ENCODE measurements at regions not wholly inside any gene's neighbourhood (a gene's known extent, or its start where the extent isn't known, plus 50 kb on each side); places are given as distances from the start of the nearest gene placed in this dataset.
A peak's percentile ranks its signal among the peaks of the same experiment; 100 is the strongest.

DNA sequence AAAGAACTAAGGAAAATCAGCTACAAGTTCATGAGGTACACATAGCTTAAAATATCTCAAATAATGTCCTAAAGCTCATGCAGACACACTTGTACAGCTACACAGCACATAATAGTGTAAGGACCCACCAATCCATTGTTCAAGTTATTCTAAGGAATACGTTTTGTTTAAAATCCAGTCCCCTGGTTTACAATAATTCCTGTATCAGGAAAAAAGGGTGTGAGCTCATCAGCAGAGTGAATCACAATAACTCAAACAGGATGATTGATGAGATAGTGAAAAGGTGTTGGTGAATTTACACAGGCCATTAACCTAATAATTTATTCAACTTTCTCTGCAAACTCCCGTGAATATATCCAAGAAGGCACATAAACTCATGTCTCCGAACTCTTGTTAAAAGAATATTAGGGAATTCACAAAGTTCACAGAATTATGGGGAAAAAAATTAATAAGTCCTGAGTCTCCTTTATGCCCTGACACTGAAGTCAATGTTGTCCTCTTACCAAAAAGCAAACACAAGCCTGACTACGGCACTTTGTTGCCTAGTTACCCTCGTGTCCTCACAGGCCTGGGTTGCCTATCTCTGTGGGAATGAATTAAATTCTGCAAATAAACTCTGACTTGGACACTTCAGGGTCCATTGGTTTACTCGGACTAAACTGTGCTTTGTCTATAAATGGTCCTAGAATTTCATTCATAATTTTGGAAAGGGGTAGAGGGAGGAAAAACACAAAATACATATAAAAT, 142.8 kb upstream of the PDE4D start:
- Mint-ChIP-seq H3K27ac (ENCODE audit: unreplicated experiment) (no peak overlapping the region), H3K4me1 (ENCODE audit: low read depth, unreplicated experiment) (peaks cover 7% of the 10 kb centered on the region), H3K4me3 (ENCODE audit: unreplicated experiment) (no peak overlapping the region), H3K9me3 (ENCODE audit: unreplicated experiment) (no peaks in the 10 kb centered on the region), H3K36me3 (ENCODE audit: low read depth, unreplicated experiment) (no peaks in the 10 kb centered on the region), H3K27me3 (ENCODE audit: low read depth, unreplicated experiment) (no peaks in the 10 kb centered on the region)
- H3K4me1 ChIP-seq (ENCODE audit: insufficient read depth, low read length), result no peaks in the 10 kb centered on the region
- TF ChIP-seq, protein P1, sequence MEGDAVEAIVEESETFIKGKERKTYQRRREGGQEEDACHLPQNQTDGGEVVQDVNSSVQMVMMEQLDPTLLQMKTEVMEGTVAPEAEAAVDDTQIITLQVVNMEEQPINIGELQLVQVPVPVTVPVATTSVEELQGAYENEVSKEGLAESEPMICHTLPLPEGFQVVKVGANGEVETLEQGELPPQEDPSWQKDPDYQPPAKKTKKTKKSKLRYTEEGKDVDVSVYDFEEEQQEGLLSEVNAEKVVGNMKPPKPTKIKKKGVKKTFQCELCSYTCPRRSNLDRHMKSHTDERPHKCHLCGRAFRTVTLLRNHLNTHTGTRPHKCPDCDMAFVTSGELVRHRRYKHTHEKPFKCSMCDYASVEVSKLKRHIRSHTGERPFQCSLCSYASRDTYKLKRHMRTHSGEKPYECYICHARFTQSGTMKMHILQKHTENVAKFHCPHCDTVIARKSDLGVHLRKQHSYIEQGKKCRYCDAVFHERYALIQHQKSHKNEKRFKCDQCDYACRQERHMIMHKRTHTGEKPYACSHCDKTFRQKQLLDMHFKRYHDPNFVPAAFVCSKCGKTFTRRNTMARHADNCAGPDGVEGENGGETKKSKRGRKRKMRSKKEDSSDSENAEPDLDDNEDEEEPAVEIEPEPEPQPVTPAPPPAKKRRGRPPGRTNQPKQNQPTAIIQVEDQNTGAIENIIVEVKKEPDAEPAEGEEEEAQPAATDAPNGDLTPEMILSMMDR (IDR thresholded peaks at IDR 0.05; ENCODE audit: insufficient read depth, low read depth, low read length), result no peak
- no peak for TF ChIP-seq EZH2 (IDR thresholded peaks at IDR 0.05; ENCODE audit: insufficient read depth, low read length)
- no peak overlapping the region for H2AFZ ChIP-seq (ENCODE audit: low read depth, low read length)
- no peak overlapping the region for H3K4me3 ChIP-seq (ENCODE audit: insufficient read depth, low read depth, low read length)
- no peaks in the 10 kb centered on the region for H3K9me3 ChIP-seq (ENCODE audit: insufficient read depth, low read depth, low read length)
- H3K27me3 ChIP-seq (ENCODE audit: insufficient read depth, low read length), result no peaks in the 10 kb centered on the region
- no peak overlapping the region for H3K4me2 ChIP-seq (ENCODE audit: low read length)
- H3K36me3 ChIP-seq (ENCODE audit: insufficient read depth, low read length), result no peaks in the 10 kb centered on the region
- H3K79me2 ChIP-seq (ENCODE audit: insufficient read depth, low read length), result no peaks in the 10 kb centered on the region
- no peak overlapping the region for H3K27ac ChIP-seq (ENCODE audit: low read depth, low read length)
- H3K9ac ChIP-seq (ENCODE audit: low read length), result no peak overlapping the region
- no peak for FAIRE-seq
- DNase-seq (ENCODE audit: low read depth), result no peak
- no peaks in the 10 kb centered on the region for H4K20me1 ChIP-seq (ENCODE audit: insufficient read depth, low read length)

DNA sequence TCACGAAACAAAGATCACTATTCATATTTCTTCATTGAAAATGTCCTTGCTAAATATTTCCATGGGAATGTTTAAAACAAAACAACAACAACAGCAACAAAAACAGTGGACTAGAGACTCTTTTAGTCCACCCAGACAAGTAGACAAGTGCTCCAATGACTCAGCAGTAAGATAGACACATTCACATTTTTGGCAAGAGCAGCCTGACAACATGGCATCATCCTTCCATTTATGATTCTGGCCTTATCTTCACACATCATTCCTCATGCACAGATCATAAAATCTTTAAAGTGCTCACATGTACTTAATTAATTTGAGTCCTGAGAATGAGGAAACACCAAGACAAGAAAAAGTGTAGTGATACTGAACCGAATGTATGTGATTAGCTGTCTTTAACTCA, 132.6 kb upstream of the PDE4D start:
- no peaks in the 10 kb centered on the region for H4K20me1 ChIP-seq (ENCODE audit: insufficient read depth, low read length)
- Mint-ChIP-seq H3K4me3 (ENCODE audit: unreplicated experiment) (no peak overlapping the region), H3K9me3 (ENCODE audit: unreplicated experiment) (no peaks in the 10 kb centered on the region), H3K4me1 (ENCODE audit: low read depth, unreplicated experiment) (peaks cover 27% of the 10 kb centered on the region), H3K36me3 (ENCODE audit: low read depth, unreplicated experiment) (no peaks in the 10 kb centered on the region), H3K27me3 (ENCODE audit: low read depth, unreplicated experiment) (no peaks in the 10 kb centered on the region), H3K27ac (ENCODE audit: unreplicated experiment) (no peak overlapping the region)
- no peak overlapping the region for H2AFZ ChIP-seq (ENCODE audit: low read depth, low read length)
- H3K79me2 ChIP-seq (ENCODE audit: insufficient read depth, low read length), result no peaks in the 10 kb centered on the region
- no peak overlapping the region for H3K4me3 ChIP-seq (ENCODE audit: insufficient read depth, low read depth, low read length)
- H3K9me3 ChIP-seq (ENCODE audit: insufficient read depth, low read depth, low read length), result no peaks in the 10 kb centered on the region
- no peak overlapping the region for H3K9ac ChIP-seq (ENCODE audit: low read length)
- H3K36me3 ChIP-seq (ENCODE audit: insufficient read depth, low read length), result no peaks in the 10 kb centered on the region
- H3K27me3 ChIP-seq (ENCODE audit: insufficient read depth, low read length), result no peaks in the 10 kb centered on the region
- H3K4me2 ChIP-seq (ENCODE audit: low read length), result no peak overlapping the region
- peak; percentile 32 for FAIRE-seq
- TF ChIP-seq, protein P1 (IDR thresholded peaks at IDR 0.05; ENCODE audit: insufficient read depth, low read depth, low read length), result no peak
- no peak for TF ChIP-seq EZH2 (IDR thresholded peaks at IDR 0.05; ENCODE audit: insufficient read depth, low read length)
- peaks cover 19% of the 10 kb centered on the region for H3K4me1 ChIP-seq (ENCODE audit: insufficient read depth, low read length)
- DNase-seq (ENCODE audit: low read depth), result peak; percentile 77
- H3K27ac ChIP-seq (ENCODE audit: low read depth, low read length), result peak overlapping the region; percentile 16

DNA sequence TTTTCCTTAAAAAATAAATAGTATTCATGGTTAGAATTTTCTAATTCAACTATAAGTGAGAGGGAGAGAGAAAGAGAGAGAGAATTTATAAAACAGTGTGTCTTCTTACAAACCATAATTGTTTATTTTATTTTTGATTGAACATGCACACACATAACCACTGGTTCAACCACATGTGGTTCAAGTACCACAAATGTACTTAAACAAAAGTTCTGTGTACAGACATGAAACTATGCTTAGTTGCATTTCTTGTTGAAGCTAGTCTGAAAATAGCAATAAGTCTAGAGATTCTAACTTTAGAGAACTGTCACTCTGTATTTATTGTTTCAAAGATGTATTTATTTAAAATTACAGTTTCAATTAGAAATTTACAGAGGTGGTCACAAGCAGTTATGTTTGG, 130.6 kb upstream of the PDE4D start:
- Mint-ChIP-seq H3K4me3 (ENCODE audit: unreplicated experiment) (no peak overlapping the region), H3K27ac (ENCODE audit: unreplicated experiment) (peak overlapping the region; percentile 13), H3K36me3 (ENCODE audit: low read depth, unreplicated experiment) (no peaks in the 10 kb centered on the region), H3K27me3 (ENCODE audit: low read depth, unreplicated experiment) (no peaks in the 10 kb centered on the region), H3K9me3 (ENCODE audit: unreplicated experiment) (no peaks in the 10 kb centered on the region), H3K4me1 (ENCODE audit: low read depth, unreplicated experiment) (peaks cover 42% of the 10 kb centered on the region)
- Histone ChIP-seq H3K9ac (ENCODE audit: low read length) (no peak overlapping the region), H3K4me3 (ENCODE audit: insufficient read depth, low read depth, low read length) (no peak overlapping the region), H3K27me3 (ENCODE audit: insufficient read depth, low read length) (no peaks in the 10 kb centered on the region), H3K79me2 (ENCODE audit: insufficient read depth, low read length) (no peaks in the 10 kb centered on the region), H3K4me1 (ENCODE audit: insufficient read depth, low read length) (peaks cover 19% of the 10 kb centered on the region), H3K9me3 (ENCODE audit: insufficient read depth, low read depth, low read length) (no peaks in the 10 kb centered on the region), H2AFZ (ENCODE audit: low read depth, low read length) (no peak overlapping the region), H3K36me3 (ENCODE audit: insufficient read depth, low read length) (no peaks in the 10 kb centered on the region), H4K20me1 (ENCODE audit: insufficient read depth, low read length) (no peaks in the 10 kb centered on the region), H3K27ac (ENCODE audit: low read depth, low read length) (no peak overlapping the region), H3K4me2 (ENCODE audit: low read length) (no peak overlapping the region)
- DNase-seq (ENCODE audit: low read depth) (peak; percentile 34), FAIRE-seq (no peak)
- TF ChIP-seq, protein P1 (IDR thresholded peaks at IDR 0.05; ENCODE audit: insufficient read depth, low read depth, low read length), result no peak
- no peak for TF ChIP-seq EZH2 (IDR thresholded peaks at IDR 0.05; ENCODE audit: insufficient read depth, low read length)
